Activated CD4-positive, alpha-beta T cell treated with anti-CD3 and anti-CD28 coated beads, Interleukin-2, amount 10 ng/mL, durations not matched to agents 24 days and 14 days (primary cell): ENCODE measurements at regions not wholly inside any gene's neighbourhood (a gene's known extent, or its start where the extent isn't known, plus 50 kb on each side); places are given as distances from the start of the nearest gene placed in this dataset.

Experiments used
- DNase-seq: peaks from one replicate; pipeline ENCODE4 v3.0.0; 2022
- H3K27ac Mint-ChIP-seq: one replicate; pipeline ENCODE4 v1.8.0; 2022; ENCODE audit warnings: mild to moderate bottlenecking, mixed read lengths
- H3K27me3 Mint-ChIP-seq: one replicate; pipeline ENCODE4 v1.8.0; 2022; ENCODE audit warnings: mixed read lengths
- H3K36me3 Mint-ChIP-seq: one replicate; pipeline ENCODE4 v1.8.0; 2022; ENCODE audit warnings: low read depth, mild to moderate bottlenecking, mixed read lengths
- H3K4me1 Mint-ChIP-seq: one replicate; pipeline ENCODE4 v1.8.0; 2021; ENCODE audit warnings: mixed read lengths
- H3K4me3 Mint-ChIP-seq: one replicate; pipeline ENCODE4 v1.8.0; 2022; ENCODE audit warnings: mild to moderate bottlenecking, moderate library complexity, mixed read lengths
- H3K9me3 Mint-ChIP-seq: one replicate; pipeline ENCODE4 v1.8.0; 2021; ENCODE audit warnings: mixed read lengths
- intact Hi-C: fragments of 100-400 bp; cut with micrococcal nuclease; formaldehyde crosslinking; loops from one replicate; pipeline ENCODE4 v1.15.1; 2023

GRCh38 chr3:24818055-24818454 is 323.4 kb upstream of the THRB start:
- Mint-ChIP-seq H3K36me3 (no peaks in the 10 kb centered on the region), H3K4me1 (no peaks in the 10 kb centered on the region), H3K9me3 (no peaks in the 10 kb centered on the region), H3K27ac (no peak overlapping the region), H3K27me3 (no peaks in the 10 kb centered on the region), H3K4me3 (no peak overlapping the region)
- DNase-seq: no peak
- intact Hi-C loops: no loop called here

GRCh38 chr3:24828011-24828410 is 333.4 kb upstream of the THRB start:
- intact Hi-C loops: no loop called here
- H3K9me3 Mint-ChIP-seq: no peaks in the 10 kb centered on the region
- no peak for DNase-seq
- H3K4me3 Mint-ChIP-seq: no peak overlapping the region
- no peak overlapping the region for H3K27ac Mint-ChIP-seq
- H3K4me1 Mint-ChIP-seq: no peaks in the 10 kb centered on the region
- H3K36me3 Mint-ChIP-seq: no peaks in the 10 kb centered on the region
- peaks cover 31% of the 10 kb centered on the region for H3K27me3 Mint-ChIP-seq

GRCh38 chr3:24828551-24828950 is 333.9 kb upstream of the THRB start:
- H3K4me1 Mint-ChIP-seq: no peaks in the 10 kb centered on the region
- peaks cover 31% of the 10 kb centered on the region for H3K27me3 Mint-ChIP-seq
- no peaks in the 10 kb centered on the region for H3K9me3 Mint-ChIP-seq
- no peak overlapping the region for H3K4me3 Mint-ChIP-seq
- no peak for DNase-seq
- H3K27ac Mint-ChIP-seq: no peak overlapping the region
- H3K36me3 Mint-ChIP-seq: no peaks in the 10 kb centered on the region
- intact Hi-C loops: no loop called here

- no peak overlapping the region for H3K27ac Mint-ChIP-seq
- no peaks in the 10 kb centered on the region for H3K36me3 Mint-ChIP-seq
- H3K9me3 Mint-ChIP-seq: no peaks in the 10 kb centered on the region
- no peaks in the 10 kb centered on the region for H3K4me1 Mint-ChIP-seq
- intact Hi-C loops: no loop called here
- DNase-seq: no peak
- peaks cover 31% of the 10 kb centered on the region for H3K27me3 Mint-ChIP-seq
- no peak overlapping the region for H3K4me3 Mint-ChIP-seq
Observed at GRCh38 chr3:24829011-24829581, 334.4 kb upstream of the THRB start.

GRCh38 chr3:24829629-24830229 is 335.1 kb upstream of the THRB start:
- H3K4me1 Mint-ChIP-seq: no peaks in the 10 kb centered on the region
- intact Hi-C loops: no loop called here
- peaks cover 31% of the 10 kb centered on the region for H3K27me3 Mint-ChIP-seq
- no peak overlapping the region for H3K27ac Mint-ChIP-seq
- no peaks in the 10 kb centered on the region for H3K36me3 Mint-ChIP-seq
- H3K9me3 Mint-ChIP-seq: no peaks in the 10 kb centered on the region
- no peak for DNase-seq
- H3K4me3 Mint-ChIP-seq: no peak overlapping the region

GRCh38 chr3:24830230-24831152 is 335.8 kb upstream of the THRB start:
- H3K4me3 Mint-ChIP-seq: no peak overlapping the region
- peaks cover 31% of the 10 kb centered on the region for H3K27me3 Mint-ChIP-seq
- no peaks in the 10 kb centered on the region for H3K36me3 Mint-ChIP-seq

GRCh38 chr3:24831221-24831620 is 336.6 kb upstream of the THRB start:
- intact Hi-C loops: no loop called here
- Mint-ChIP-seq H3K27ac (no peak overlapping the region), H3K4me3 (no peak overlapping the region), H3K27me3 (peaks cover 31% of the 10 kb centered on the region), H3K9me3 (no peaks in the 10 kb centered on the region), H3K4me1 (no peaks in the 10 kb centered on the region), H3K36me3 (no peaks in the 10 kb centered on the region)
- no peak for DNase-seq

More at GRCh38 chr3:24830230-24831152, 335.8 kb upstream of the THRB start:
- no peak overlapping the region for H3K27ac Mint-ChIP-seq
- no peaks in the 10 kb centered on the region for H3K4me1 Mint-ChIP-seq
- intact Hi-C loops: no loop called here
- DNase-seq: no peak
- no peaks in the 10 kb centered on the region for H3K9me3 Mint-ChIP-seq

- Mint-ChIP-seq H3K27ac (no peak overlapping the region), H3K4me1 (no peaks in the 10 kb centered on the region), H3K9me3 (no peaks in the 10 kb centered on the region), H3K36me3 (no peaks in the 10 kb centered on the region), H3K27me3 (peaks cover 27% of the 10 kb centered on the region), H3K4me3 (no peak overlapping the region)
- intact Hi-C loops: no loop called here
- DNase-seq: no peak
Observed at GRCh38 chr3:24832891-24833290, 338.2 kb upstream of the THRB start.

GRCh38 chr3:24834442-24834841 is 339.8 kb upstream of the THRB start:
- no peak for DNase-seq
- no peak overlapping the region for H3K27ac Mint-ChIP-seq
- no peaks in the 10 kb centered on the region for H3K9me3 Mint-ChIP-seq
- peaks cover 16% of the 10 kb centered on the region for H3K27me3 Mint-ChIP-seq
- H3K36me3 Mint-ChIP-seq: no peaks in the 10 kb centered on the region
- H3K4me1 Mint-ChIP-seq: no peaks in the 10 kb centered on the region
- intact Hi-C loops: no loop called here
- no peak overlapping the region for H3K4me3 Mint-ChIP-seq

GRCh38 chr3:24835510-24835909 is 340.9 kb upstream of the THRB start:
- no peak for DNase-seq
- H3K9me3 Mint-ChIP-seq: no peaks in the 10 kb centered on the region
- H3K4me1 Mint-ChIP-seq: no peaks in the 10 kb centered on the region
- H3K36me3 Mint-ChIP-seq: no peaks in the 10 kb centered on the region
- H3K27ac Mint-ChIP-seq: no peak overlapping the region
- intact Hi-C loops: no loop called here
- H3K27me3 Mint-ChIP-seq: peaks cover 8% of the 10 kb centered on the region
- H3K4me3 Mint-ChIP-seq: no peak overlapping the region

GRCh38 chr3:24837601-24838000 is 343.0 kb upstream of the THRB start:
- H3K4me1 Mint-ChIP-seq: no peaks in the 10 kb centered on the region
- no peak overlapping the region for H3K27ac Mint-ChIP-seq
- H3K4me3 Mint-ChIP-seq: no peak overlapping the region
- H3K27me3 Mint-ChIP-seq: peaks cover 2% of the 10 kb centered on the region
- no peaks in the 10 kb centered on the region for H3K36me3 Mint-ChIP-seq
- no peaks in the 10 kb centered on the region for H3K9me3 Mint-ChIP-seq
- intact Hi-C loops: no loop called here
- DNase-seq: peak; percentile 4

- H3K4me1 Mint-ChIP-seq: no peaks in the 10 kb centered on the region
- H3K9me3 Mint-ChIP-seq: no peaks in the 10 kb centered on the region
- no peak for DNase-seq
- H3K4me3 Mint-ChIP-seq: no peak overlapping the region
- H3K27me3 Mint-ChIP-seq: no peaks in the 10 kb centered on the region
- no peak overlapping the region for H3K27ac Mint-ChIP-seq
- no peaks in the 10 kb centered on the region for H3K36me3 Mint-ChIP-seq
- intact Hi-C loops: no loop called here
Observed at GRCh38 chr3:24838533-24838932, 343.9 kb upstream of the THRB start.

GRCh38 chr3:24843955-24844354 is 349.3 kb upstream of the THRB start:
- Mint-ChIP-seq H3K9me3 (no peaks in the 10 kb centered on the region), H3K4me1 (no peaks in the 10 kb centered on the region), H3K36me3 (no peaks in the 10 kb centered on the region), H3K4me3 (no peak overlapping the region), H3K27me3 (no peaks in the 10 kb centered on the region), H3K27ac (no peak overlapping the region)
- no peak for DNase-seq
- intact Hi-C loops: no loop called here

- no peak overlapping the region for H3K27ac Mint-ChIP-seq
- H3K36me3 Mint-ChIP-seq: no peaks in the 10 kb centered on the region
- no peaks in the 10 kb centered on the region for H3K4me1 Mint-ChIP-seq
- no peak for DNase-seq
- intact Hi-C loops: no loop called here
- H3K27me3 Mint-ChIP-seq: no peaks in the 10 kb centered on the region
- H3K9me3 Mint-ChIP-seq: no peaks in the 10 kb centered on the region
- H3K4me3 Mint-ChIP-seq: no peak overlapping the region
Observed at GRCh38 chr3:24845524-24846155, 351.0 kb upstream of the THRB start.
